Neural cell (in vitro differentiated cells): ENCODE measurements at regions not wholly inside any gene's neighbourhood (a gene's known extent, or its start where the extent isn't known, plus 50 kb on each side); places are given as distances from the start of the nearest gene placed in this dataset.

Source experiments
- H2AFZ ChIP-seq: fragments of 200-600, 300-800 bp; sonication (generic), shearing (Covaris generic); 2 replicates; pipeline ENCODE4 v1.6.0; 2014; ENCODE audit warnings: low read depth, mild to moderate bottlenecking, antibody characterized with exemption, low read length, moderate library complexity
- H3F3A ChIP-seq: fragments of 200-600 bp; shearing (Covaris generic); 2 replicates; pipeline ENCODE4 v1.6.1; 2016; ENCODE audit warnings: mild to moderate bottlenecking, moderate library complexity, mixed read lengths, antibody characterized with exemption, low read length; ENCODE audit not compliant: insufficient read depth, poor library complexity, severe bottlenecking
- H3K27ac ChIP-seq: fragments of 200-600, 300-800 bp; sonication (generic), shearing (Covaris generic); 2 replicates; pipeline ENCODE4 v1.5.1; 2014; ENCODE audit warnings: mild to moderate bottlenecking, low read length, moderate library complexity
- H3K27me3 ChIP-seq: fragments of 300-800, 200-600 bp; sonication (generic), shearing (Covaris generic); 2 replicates; pipeline ENCODE4 v1.6.0; 2014; ENCODE audit warnings: mild to moderate bottlenecking, low read depth, low read length, moderate library complexity; ENCODE audit not compliant: insufficient read depth
- H3K36me3 ChIP-seq: fragments of 300-800, 200-600 bp; sonication (generic), shearing (Covaris generic); 2 replicates; pipeline ENCODE4 v1.5.1; 2014; ENCODE audit warnings: mild to moderate bottlenecking, antibody characterized with exemption, low read length, moderate library complexity; ENCODE audit not compliant: insufficient read depth
- H3K4me2 ChIP-seq: fragments of 300-800, 200-600 bp; sonication (generic), shearing (Covaris generic); 2 replicates; pipeline ENCODE4 v1.6.0; 2014; ENCODE audit warnings: mild to moderate bottlenecking, low read length
- H3K4me3 ChIP-seq: fragments of 300-800, 200-600 bp; sonication (generic), shearing (Covaris generic); 2 replicates; pipeline ENCODE4 v1.5.1; 2014; ENCODE audit warnings: mild to moderate bottlenecking, low read length, moderate library complexity
- H3K79me2 ChIP-seq: fragments of 200-600 bp; shearing (Covaris generic); replicated peaks from 2 replicates; pipeline ENCODE4 v1.6.0; 2014; ENCODE audit warnings: mild to moderate bottlenecking, low read length, moderate library complexity; ENCODE audit not compliant: insufficient read depth
- H3K9ac ChIP-seq: fragments of 300-800, 200-600 bp; sonication (generic), shearing (Covaris generic); 2 replicates; pipeline ENCODE4 v1.6.1; 2016; ENCODE audit warnings: mild to moderate bottlenecking, low read length, mixed read lengths
- H3K9me2 ChIP-seq: fragments of 200-600 bp; shearing (Covaris generic); 2 replicates; pipeline ENCODE4 v1.6.1; 2016; ENCODE audit warnings: mild to moderate bottlenecking, low read length, mixed read lengths; ENCODE audit not compliant: insufficient read depth
- H3K9me3 ChIP-seq: fragments of 200-600, 300-800 bp; sonication (generic), shearing (Covaris generic); 2 replicates; pipeline ENCODE4 v1.6.1; 2016; ENCODE audit warnings: mild to moderate bottlenecking, mixed run types, low read length, moderate library complexity, mixed read lengths
- H4K20me1 ChIP-seq: fragments of 200-600 bp; shearing (Covaris generic); 2 replicates; pipeline ENCODE4 v1.6.1; 2016; ENCODE audit warnings: mild to moderate bottlenecking, mixed run types; ENCODE audit not compliant: insufficient read depth
- CTCF ChIP-seq: fragments of 450-650 bp; IDR thresholded peaks from 2 replicates; pipeline ENCODE4 v1.5.1; 2014; ENCODE audit warnings: antibody characterized with exemption, mild to moderate bottlenecking, moderate library complexity; ENCODE audit not compliant: poor library complexity, severe bottlenecking
- EP300 ChIP-seq: fragments of 450-650 bp; conservative IDR thresholded peaks from 2 replicates; pipeline ENCODE4 v1.6.1; 2014; ENCODE audit warnings: antibody characterized with exemption, mild to moderate bottlenecking, moderate library complexity; ENCODE audit not compliant: poor library complexity, severe bottlenecking
- EZH2 ChIP-seq: fragments of 200-600, 300-800 bp; shearing (Covaris generic), sonication (generic); IDR thresholded peaks from 2 replicates; pipeline ENCODE4 v1.6.1; 2014; ENCODE audit warnings: antibody characterized with exemption, low read length, borderline replicate concordance, mild to moderate bottlenecking; ENCODE audit not compliant: insufficient read depth, poor library complexity, severe bottlenecking
- MXI1 ChIP-seq: fragments of 450-650 bp; conservative IDR thresholded peaks from 2 replicates; pipeline ENCODE4 v1.6.1; 2014; ENCODE audit warnings: antibody characterized with exemption, mild to moderate bottlenecking; ENCODE audit not compliant: poor library complexity, severe bottlenecking
- POLR2AphosphoS5 ChIP-seq: IDR thresholded peaks from 2 replicates; pipeline ENCODE4 v1.6.1; 2012
- RAD21 ChIP-seq: fragments of 450-650 bp; conservative IDR thresholded peaks from 2 replicates; pipeline ENCODE4 v1.6.1; 2014; ENCODE audit warnings: antibody characterized with exemption, mild to moderate bottlenecking, moderate library complexity
- REST ChIP-seq: IDR thresholded peaks from 2 replicates; pipeline ENCODE4 v1.6.1; 2012; ENCODE audit warnings: borderline replicate concordance
- SMC3 ChIP-seq: fragments of 450-650 bp; conservative IDR thresholded peaks from 2 replicates; pipeline ENCODE4 v1.6.1; 2014; ENCODE audit warnings: antibody characterized with exemption, mild to moderate bottlenecking, moderate library complexity; ENCODE audit not compliant: poor library complexity
- TAF1 ChIP-seq: IDR thresholded peaks from 2 replicates; pipeline ENCODE4 v1.6.1; 2012; ENCODE audit warnings: low read depth

GRCh38 chr13:67935626-67936025 lies 705.5 kb upstream of the PCDH9 start:
- Histone ChIP-seq H3K4me3 (no peak overlapping the region), H3K36me3 (no peaks in the 10 kb centered on the region), H3K27ac (no peak overlapping the region), H4K20me1 (no peaks in the 10 kb centered on the region), H3K27me3 (no peaks in the 10 kb centered on the region), H3K9me2 (no peaks in the 10 kb centered on the region), H3F3A (no peaks in the 10 kb centered on the region), H3K9ac (no peak overlapping the region), H3K9me3 (no peaks in the 10 kb centered on the region), H2AFZ (no peak overlapping the region), H3K79me2 (no peaks in the 10 kb centered on the region), H3K4me2 (no peak overlapping the region)
- TF ChIP-seq REST = no peak
- TF ChIP-seq MXI1 = no peak
- no peak for TF ChIP-seq RAD21
- TF ChIP-seq SMC3 = no peak
- no peak for TF ChIP-seq TAF1
- no peak for TF ChIP-seq EZH2

GRCh38 chr13:67934617-67935330 lies 704.6 kb upstream of the PCDH9 start:
- TF ChIP-seq POLR2AphosphoS5 = no peak
- no peak for TF ChIP-seq SMC3
- TF ChIP-seq RAD21 = no peak
- no peak for TF ChIP-seq EP300
- TF ChIP-seq TAF1 = no peak
- TF ChIP-seq CTCF = no peak
- TF ChIP-seq EZH2 = no peak
- Histone ChIP-seq H3K27me3 (no peaks in the 10 kb centered on the region), H3K9ac (no peak overlapping the region), H2AFZ (no peak overlapping the region), H4K20me1 (no peaks in the 10 kb centered on the region), H3K4me2 (no peak overlapping the region), H3K27ac (no peak overlapping the region), H3F3A (no peaks in the 10 kb centered on the region), H3K4me3 (no peak overlapping the region), H3K9me2 (no peaks in the 10 kb centered on the region), H3K9me3 (no peaks in the 10 kb centered on the region), H3K36me3 (no peaks in the 10 kb centered on the region), H3K79me2 (no peaks in the 10 kb centered on the region)
